ENCODE measurements at regions not wholly inside any gene's neighbourhood (a gene's known extent, or its start where the extent isn't known, plus 50 kb on each side); places are given as distances from the start of the nearest gene placed in this dataset.
A peak's percentile ranks its signal among the peaks of the same experiment; 100 is the strongest.

- DNase-seq (ENCODE audit: low read depth): no peak
These were observed 153.7 kb upstream of the KCTD1 start for GRCh38 chr18:26702086-26702485.

- no peak for DNase-seq (ENCODE audit: low read depth)
These were observed 152.4 kb upstream of the KCTD1 start for GRCh38 chr18:26700728-26701127.

DNA sequence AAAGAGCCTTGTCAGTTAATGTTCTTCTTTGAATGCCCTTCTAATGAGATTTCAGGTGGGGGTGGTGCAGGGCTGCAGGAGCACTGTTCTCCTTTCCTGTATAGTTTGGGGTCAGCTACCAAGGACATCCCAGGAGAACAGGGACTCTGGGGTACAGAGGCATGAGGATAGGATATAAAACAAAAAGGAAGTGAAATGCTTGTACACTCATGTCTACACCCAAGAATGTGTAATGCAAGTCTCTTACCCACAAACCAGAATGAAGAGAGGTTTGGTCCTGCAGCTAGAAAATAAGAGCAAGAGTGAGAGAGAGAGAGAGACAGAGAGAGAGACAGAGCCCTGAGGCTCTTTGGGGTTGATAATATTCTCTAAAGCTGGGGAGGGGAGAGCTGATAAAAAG is 151.8 kb upstream of the KCTD1 start:
- DNase-seq (ENCODE audit: low read depth): no peak

- DNase-seq (ENCODE audit: low read depth): no peak
These were observed 149.0 kb upstream of the KCTD1 start for GRCh38 chr18:26697186-26697884.

DNA sequence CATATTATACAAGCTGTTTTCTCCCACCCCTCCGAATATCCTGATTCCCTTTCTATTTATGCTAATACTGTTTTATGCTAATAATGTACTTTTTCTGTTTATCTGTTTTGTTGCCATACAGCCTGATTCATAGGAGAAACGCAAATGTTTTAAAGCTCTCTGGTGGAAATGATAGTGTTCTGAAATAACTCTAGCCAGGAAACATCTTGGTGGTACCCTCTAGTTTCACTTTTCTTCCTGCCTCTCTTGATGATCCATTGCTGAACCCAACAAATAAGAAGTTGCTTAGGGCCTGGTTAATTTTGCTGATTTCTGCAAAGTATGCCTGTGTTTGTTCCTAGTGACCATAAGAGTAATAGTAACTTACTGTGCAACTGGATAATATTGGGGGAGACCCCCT is 148.4 kb upstream of the KCTD1 start:
- DNase-seq (ENCODE audit: low read depth): no peak

DNA sequence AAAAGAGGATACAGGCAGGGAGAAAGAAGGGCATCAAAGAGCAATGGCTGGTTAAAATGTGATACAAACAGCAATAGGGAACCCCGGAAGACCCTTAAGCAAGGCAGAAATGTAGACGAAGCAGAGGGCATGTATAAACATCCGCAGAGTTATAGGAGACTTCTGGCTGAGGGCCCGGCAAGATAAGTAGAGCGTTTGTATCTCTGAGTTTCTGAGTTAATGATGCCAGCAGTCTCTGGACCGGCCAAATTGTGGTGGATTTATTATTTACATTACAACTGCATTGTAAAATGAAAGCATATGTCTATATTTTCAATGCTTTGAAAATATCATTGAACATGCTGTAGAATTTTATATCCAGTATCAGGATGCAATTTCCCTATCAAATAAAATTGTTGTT is 148.0 kb upstream of the KCTD1 start:
- DNase-seq (ENCODE audit: low read depth): no peak

DNA sequence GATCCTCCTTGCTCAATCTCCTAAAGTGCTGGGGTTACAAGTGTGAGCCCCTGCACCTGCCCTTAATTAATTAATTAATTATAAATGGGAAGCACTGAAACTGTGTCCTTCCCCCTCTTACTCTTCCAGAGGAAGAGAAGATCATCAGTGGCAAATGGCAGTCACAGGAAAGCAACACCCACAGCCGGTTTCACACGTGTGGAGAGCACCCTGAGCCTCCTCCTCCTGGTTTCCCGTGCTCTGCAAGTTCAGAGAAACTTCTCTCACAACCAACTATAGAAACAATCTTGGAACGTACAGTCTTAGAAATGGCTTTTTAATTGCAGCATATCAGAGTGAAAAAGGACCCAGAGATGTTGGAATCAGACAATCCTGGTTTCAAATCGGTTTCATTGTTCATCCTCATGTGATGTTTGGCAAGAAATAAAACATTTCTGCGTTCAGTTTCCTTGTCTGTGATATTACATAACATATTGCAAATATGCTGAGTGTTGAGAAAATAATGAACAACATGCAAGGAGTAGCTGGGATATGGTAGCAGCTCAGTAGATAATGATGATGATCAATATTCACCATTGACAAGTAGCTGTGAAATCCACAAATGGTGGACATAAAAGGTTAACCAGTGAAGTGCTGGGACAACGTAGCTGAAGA is 141.0 kb upstream of the KCTD1 start:
- DNase-seq (ENCODE audit: low read depth): no peak

- DNase-seq (ENCODE audit: low read depth): no peak
These were observed 138.2 kb upstream of the KCTD1 start for GRCh38 chr18:26686532-26686931.

GRCh38 chr18:26685438-26686157 is 137.2 kb upstream of the KCTD1 start:
- DNase-seq (ENCODE audit: low read depth): no peak

GRCh38 chr18:26677957-26678356 is 129.6 kb upstream of the KCTD1 start:
- DNase-seq (ENCODE audit: low read depth): no peak

DNA sequence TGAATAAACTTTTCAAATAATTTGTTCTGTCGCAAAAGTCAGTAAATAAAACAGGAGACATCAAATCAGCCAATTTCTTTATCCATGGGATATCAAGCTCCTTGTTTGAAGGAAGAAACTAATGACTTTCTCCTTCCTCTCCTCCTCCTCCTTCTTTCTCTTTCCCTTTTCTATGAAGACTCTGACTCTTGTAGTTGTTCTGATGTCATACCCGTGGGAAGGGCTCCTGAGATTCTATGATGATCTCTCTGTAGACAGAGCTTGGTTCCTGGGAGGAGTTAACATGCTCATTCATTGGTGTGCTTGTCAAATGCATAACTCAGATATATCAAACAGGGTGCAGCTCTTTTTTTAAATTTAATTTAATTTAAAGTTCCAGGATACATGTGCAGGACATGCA is 118.7 kb upstream of the KCTD1 start:
- DNase-seq (ENCODE audit: low read depth): no peak

DNA sequence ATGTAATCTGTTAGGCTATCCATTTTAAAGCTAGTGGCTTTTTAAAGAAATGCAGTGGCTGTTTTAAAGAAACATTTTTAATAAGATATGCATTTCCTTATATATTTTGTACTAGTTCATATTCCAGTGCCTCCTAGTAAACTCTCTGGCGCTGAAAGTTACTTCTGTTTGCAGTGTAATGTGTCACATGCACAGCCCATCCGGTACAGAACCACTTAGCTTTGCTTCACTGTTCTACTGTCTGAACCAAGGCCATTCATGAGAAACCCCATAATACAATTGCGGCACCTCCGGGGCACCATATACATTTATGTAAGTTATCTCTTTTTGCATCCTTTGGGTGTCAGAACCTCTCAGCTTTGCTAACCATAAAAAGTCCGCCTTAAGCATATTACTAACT is 114.6 kb upstream of the KCTD1 start:
- DNase-seq (ENCODE audit: low read depth): no peak

GRCh38 chr18:26657631-26658581 is 109.6 kb upstream of the KCTD1 start:
- peak; percentile 5 for DNase-seq (ENCODE audit: low read depth)

DNA sequence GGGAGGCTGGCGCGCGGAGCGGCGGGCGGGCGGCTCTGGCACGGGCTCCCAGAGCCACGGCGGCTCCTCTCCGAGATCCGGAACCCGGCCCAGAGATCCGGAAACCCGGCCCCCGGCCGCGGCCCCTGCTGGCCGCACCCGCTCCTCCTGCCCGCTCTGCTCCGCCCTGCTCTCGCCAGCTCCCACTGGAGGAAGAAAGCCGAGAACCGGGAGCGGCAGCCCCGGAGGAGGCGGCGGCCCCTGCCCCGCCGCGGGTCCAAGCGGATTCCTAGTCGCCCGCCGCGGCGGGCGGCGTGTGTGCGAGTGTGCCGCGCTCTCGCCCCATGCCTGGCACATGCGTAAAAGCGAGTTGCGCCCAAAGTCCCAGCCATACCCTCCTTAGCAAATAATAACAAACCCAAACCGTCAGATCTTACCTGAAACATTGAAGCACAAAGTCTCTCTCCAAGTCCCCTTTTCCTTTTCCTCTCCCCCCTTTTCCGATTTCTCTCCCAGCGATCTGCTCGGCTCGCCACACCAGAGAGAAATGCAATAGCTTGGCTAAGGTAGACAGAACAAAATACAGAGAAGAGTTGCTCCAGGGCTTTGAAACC is 108.7 kb upstream of the KCTD1 start:
- DNase-seq (ENCODE audit: low read depth): peak; percentile 68

DNA sequence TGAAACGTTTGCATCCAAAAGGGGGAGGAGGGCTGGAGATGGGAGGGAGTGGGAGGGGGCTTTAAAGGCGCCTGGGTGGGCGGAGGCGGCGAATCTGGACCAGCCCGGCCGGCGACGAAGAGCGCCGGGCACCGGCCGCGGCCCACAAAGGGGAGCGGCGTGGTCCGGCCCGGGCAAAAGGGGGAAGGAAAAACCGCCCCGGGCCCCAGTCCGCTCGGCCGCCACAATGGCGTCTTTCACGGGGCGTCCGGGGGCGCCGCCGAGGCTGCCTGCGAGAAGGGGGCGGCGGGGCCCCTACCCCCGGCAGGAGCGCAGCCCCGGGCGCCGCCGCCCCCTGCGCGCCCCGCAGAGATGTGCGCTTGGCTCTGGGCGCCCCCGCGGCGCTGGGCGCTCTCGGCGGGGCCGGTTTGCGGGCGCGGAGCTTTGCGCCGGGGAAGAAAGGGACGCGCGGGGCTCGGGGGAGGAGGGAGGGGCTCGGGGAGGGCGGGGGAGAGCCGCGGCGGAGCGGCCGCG is 108.1 kb upstream of the KCTD1 start:
- no peak for DNase-seq (ENCODE audit: low read depth)

- DNase-seq (ENCODE audit: low read depth): peak; percentile 61
These were observed 107.4 kb upstream of the KCTD1 start for GRCh38 chr18:26655525-26656430.

DNA sequence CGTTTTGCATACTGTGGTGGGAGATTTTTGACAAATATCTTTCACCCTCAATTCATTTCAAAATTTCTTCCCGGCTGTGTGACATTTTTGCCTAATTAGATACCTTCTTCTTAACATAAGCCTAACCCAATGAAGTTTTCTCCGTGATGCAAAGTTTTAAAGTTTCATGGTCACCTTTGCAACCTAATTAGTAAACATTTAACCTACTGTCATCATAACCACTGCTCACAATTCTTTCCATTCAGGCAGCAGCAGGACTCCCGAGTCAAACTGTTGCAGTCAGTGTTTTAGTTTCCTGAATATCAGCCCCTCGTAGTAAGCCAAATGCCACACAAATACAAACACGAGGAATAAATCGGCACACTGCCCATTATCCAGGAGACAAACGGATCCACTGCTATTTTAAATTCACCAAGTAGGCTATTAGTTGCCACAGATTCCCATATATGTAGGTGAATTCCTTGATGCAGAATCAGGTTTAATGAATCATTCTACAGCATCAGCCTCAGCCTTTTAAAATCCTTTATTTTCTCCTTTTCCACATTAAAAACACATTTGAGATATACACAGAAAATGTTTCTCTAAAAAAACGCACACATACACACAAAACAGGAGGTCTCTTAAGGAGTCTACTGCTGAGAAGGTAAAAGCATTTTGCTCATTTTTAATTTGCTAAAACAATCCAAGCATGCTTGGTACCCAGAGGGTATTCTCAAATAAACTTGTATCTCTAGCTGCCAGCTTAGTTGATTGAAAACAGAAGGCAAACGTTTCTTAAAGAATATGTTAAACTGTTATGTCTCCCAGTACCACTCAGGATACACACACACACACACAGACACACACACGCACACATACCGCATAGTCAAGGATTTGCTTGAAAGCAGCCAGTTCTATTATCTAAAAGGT is 106.5 kb upstream of the KCTD1 start:
- peak; percentile 8 for DNase-seq (ENCODE audit: low read depth)

- DNase-seq (ENCODE audit: low read depth): no peak
These were observed 105.7 kb upstream of the KCTD1 start for GRCh38 chr18:26653943-26654615.

GRCh38 chr18:26652501-26652900 is 104.1 kb upstream of the KCTD1 start:
- DNase-seq (ENCODE audit: low read depth): no peak
